Transverse colon (tissue), 3 donors: ENCODE measurements at regions not wholly inside any gene's neighbourhood (a gene's known extent, or its start where the extent isn't known, plus 50 kb on each side); places are given as distances from the start of the nearest gene placed in this dataset.

Source experiments
- CTCF ChIP-seq, 5 experiments: fragments of 200-600 bp in 3 of 5; fragments of 450-650 bp in 2 of 5; sonication (generic) in 3 of 5; IDR thresholded peaks; 1 replicate in 2 of 5; 2 replicates in 3 of 5; pipeline ENCODE4 v1.5.1; 2016 to 2017; ENCODE audit warnings: antibody characterized with exemption in 5 of 5, inconsistent platforms in 3 of 5, mild to moderate bottlenecking in 2 of 5, moderate library complexity in 1 of 5
- EP300 ChIP-seq: sonication (generic); formaldehyde crosslinking; IDR thresholded peaks from one replicate; pipeline ENCODE4 v1.6.1; 2017; ENCODE audit warnings: antibody characterized with exemption, low read depth

GRCh38 chr4:92172203-92172602 lies 131.6 kb upstream of the GRID2 start:
- TF ChIP-seq CTCF (IDR thresholded peaks at IDR 0.05) (no peak), EP300 (no peak)
